GF-D8 (cell line): ENCODE measurements at regions not wholly inside any gene's neighbourhood (a gene's known extent, or its start where the extent isn't known, plus 50 kb on each side); places are given as distances from the start of the nearest gene placed in this dataset.
"Not testable (repeated sequence)": the region's sequence is repeated elsewhere in the genome, so short reads cannot be mapped to it uniquely, and the experiment has no call there.

Experiments used
- DNase-seq: peaks from one replicate; lab custom pipeline; 2025; lab: John Stamatoyannopoulos, UW

- DNase-seq: no peak
These were observed 225.6 kb upstream of the VLDLR start for GRCh38 chr9:2395814-2396612.

GRCh38 chr9:2396622-2397285 is 224.8 kb upstream of the VLDLR start:
- no peak for DNase-seq

- DNase-seq: not testable (repeated sequence)
These were observed 223.7 kb upstream of the VLDLR start for GRCh38 chr9:2397875-2398274.

GRCh38 chr9:2401746-2402145 is 219.8 kb upstream of the VLDLR start:
- not testable (repeated sequence) for DNase-seq

- no peak for DNase-seq
These were observed 217.9 kb upstream of the VLDLR start for GRCh38 chr9:2403701-2404100.

- DNase-seq: no peak
These were observed 215.3 kb upstream of the VLDLR start for GRCh38 chr9:2406252-2406651.

- no peak for DNase-seq
These were observed 214.1 kb upstream of the VLDLR start for GRCh38 chr9:2407450-2407849.

GRCh38 chr9:2411459-2412215 is 209.9 kb upstream of the VLDLR start:
- no peak for DNase-seq

- DNase-seq: no peak
These were observed 208.3 kb upstream of the VLDLR start for GRCh38 chr9:2413160-2413805.

GRCh38 chr9:2414465-2414864 is 207.1 kb upstream of the VLDLR start:
- DNase-seq: no peak

GRCh38 chr9:2415326-2415725 is 206.3 kb upstream of the VLDLR start:
- no peak for DNase-seq

GRCh38 chr9:2417730-2418129 is 203.9 kb upstream of the VLDLR start:
- DNase-seq: no peak

GRCh38 chr9:2418619-2419018 is 203.0 kb upstream of the VLDLR start:
- no peak for DNase-seq

GRCh38 chr9:2419347-2419746 is 202.2 kb upstream of the VLDLR start:
- no peak for DNase-seq

GRCh38 chr9:2420543-2420942 is 201.0 kb upstream of the VLDLR start:
- DNase-seq: no peak

GRCh38 chr9:2424619-2425033 is 197.0 kb upstream of the VLDLR start:
- DNase-seq: no peak

- no peak for DNase-seq
These were observed 195.9 kb upstream of the VLDLR start for GRCh38 chr9:2425676-2426075.

GRCh38 chr9:2427120-2427891 is 194.3 kb upstream of the VLDLR start:
- no peak for DNase-seq

GRCh38 chr9:2439957-2440356 is 181.6 kb upstream of the VLDLR start:
- DNase-seq: no peak

GRCh38 chr9:2443933-2444332 is 177.7 kb upstream of the VLDLR start:
- DNase-seq: not testable (repeated sequence)

- DNase-seq: no peak
These were observed 173.3 kb upstream of the VLDLR start for GRCh38 chr9:2448193-2448738.
